NCI-H1436 (cell line): ENCODE measurements at regions not wholly inside any gene's neighbourhood (a gene's known extent, or its start where the extent isn't known, plus 50 kb on each side); places are given as distances from the start of the nearest gene placed in this dataset.

Source experiments
- DNase-seq: peaks from one replicate; lab custom pipeline; 2025; lab: John Stamatoyannopoulos, UW

DNA sequence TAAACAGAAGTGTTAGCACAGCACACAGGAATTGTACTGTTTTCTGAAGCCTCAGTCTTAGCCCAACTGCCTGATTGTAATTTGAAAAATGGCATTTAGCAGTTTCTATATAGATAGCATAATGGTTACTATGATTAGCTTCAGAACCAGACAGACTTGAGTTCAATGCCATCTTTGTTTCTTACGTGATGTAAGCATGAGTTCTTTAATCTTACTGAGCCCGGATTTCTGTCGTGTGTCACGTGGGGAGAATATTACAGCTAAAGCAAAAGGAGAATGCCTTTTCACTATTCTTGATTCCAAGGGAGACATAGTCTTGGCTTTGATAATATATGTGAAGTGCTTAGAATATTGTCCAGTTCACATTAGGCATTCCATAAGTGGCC lies 407.3 kb downstream of the STIM2 start:
- no peak for DNase-seq

DNA sequence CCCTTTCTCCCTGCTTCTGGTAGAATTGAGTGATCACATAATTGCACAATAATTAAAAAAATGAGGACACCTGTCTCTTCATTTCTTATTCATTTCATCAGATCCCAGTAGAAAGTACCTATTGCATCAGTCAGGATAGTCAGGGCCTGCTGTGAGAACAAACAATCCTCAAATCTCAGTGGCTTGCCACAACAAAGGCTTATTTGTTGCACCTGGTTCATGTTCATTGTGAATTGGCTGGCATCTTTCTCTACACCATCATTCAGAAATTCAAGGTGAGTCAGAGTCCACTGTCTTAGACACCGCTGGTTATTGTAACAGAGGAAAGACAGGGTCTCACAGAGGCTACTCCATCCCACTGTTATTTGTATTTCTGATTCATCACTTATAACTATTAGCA lies 409.8 kb downstream of the STIM2 start:
- DNase-seq = no peak

DNA sequence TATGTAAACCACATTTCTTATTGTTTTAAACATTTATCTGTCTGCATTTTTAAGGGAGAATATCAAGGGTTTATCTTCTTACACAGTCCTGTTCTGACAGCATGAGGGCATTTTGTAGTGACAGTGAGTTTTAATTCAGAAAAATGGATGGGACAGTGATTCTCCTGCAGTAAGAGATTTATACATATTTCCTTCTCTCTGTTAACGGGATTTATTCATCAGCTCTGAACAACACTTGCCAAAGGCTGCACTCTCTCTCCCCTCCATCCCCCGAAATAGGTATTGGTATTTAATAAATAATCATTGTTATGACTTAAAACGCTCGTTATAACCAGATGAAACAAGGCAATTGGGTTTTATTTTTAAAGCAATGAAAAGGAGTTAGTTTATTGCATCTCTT lies 410.9 kb downstream of the STIM2 start:
- no peak for DNase-seq

DNA sequence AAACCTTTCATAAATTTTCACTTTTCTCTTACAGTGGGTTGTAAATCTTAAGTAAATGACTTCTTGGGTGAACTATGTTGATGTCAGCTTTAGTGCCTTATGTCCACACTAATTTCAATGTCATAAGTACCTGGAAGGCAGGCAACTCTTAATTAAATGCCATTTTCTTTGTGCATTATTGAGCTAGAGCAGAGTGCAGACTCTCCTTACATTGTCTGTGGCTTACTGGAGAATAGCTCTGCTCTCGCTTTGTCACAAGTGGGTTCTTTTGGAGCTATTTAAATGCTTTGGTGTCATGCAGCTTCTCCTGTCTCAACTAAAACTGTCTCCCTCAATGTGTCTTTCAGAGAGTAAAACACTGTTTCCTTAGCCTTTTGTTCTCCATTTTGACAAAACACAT lies 411.6 kb downstream of the STIM2 start:
- DNase-seq = no peak

DNA sequence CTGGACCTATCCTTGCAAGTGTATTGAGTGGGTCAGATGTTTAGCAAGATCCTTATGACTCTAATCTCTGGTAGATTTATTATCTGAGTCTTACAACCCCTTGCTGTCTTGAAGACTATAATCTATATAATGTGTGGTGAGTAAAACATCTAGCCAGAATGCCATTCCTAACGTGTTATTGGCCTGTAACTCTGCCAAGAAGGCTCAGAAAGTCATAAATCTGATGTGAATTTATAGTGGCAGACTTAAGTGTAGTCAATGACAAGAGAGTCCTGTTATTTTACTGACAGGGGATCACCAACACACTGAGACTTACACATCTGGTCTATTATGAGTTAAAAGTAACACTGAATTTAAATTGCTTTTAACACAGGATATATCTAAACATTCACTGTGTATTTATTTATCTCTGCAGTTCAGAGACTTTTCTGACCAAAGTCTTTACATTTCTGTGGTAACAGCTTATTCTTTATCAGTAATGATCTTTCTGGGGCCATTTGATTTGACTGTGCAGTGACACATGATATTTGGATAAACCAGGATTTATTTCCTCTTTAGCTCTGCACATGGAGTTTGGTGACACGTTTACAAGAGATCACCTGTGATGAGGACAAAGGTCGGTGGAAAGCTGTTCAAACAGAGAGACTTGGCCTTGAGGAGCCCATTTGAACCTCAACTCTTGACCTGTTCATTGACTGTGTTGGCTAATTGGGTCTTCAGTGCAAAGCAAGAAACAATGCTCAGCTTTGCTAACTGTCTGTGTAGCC lies 415.8 kb downstream of the STIM2 start:
- no peak for DNase-seq

DNA sequence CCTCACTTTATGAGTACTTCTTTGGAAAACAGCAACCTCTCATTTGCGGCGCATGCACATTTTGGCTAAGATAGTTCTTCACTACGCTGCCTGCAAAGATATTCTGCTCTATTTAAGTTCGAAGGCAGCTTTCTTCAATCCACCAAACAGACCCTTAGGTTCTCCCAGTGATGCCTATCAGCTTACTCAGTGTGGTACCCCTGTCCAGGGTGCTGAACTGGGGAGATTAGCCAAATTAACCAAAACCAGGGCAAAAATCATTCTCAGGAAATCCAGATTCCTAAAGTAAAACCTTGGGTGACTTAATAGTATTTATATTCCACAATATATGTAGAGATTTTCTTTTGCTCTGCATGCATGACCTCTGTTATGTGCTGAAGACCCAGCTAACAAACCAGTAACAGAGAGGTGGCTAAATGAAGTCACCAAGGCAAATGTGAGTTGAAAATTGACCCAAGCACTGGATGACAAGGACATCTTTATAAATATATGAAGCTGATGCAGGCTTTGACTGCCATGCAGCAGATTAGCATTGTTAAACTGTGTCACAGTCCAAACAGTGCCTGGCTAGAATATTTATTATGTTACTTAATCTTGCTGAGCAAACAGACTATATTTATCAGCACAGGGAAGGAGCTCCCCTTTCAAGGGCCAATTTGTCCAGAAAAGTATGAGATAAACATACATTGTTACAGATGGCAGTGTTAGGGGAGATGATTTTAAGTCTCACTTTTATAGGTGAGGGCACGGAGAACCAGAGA lies 418.2 kb downstream of the STIM2 start:
- DNase-seq = no peak

DNA sequence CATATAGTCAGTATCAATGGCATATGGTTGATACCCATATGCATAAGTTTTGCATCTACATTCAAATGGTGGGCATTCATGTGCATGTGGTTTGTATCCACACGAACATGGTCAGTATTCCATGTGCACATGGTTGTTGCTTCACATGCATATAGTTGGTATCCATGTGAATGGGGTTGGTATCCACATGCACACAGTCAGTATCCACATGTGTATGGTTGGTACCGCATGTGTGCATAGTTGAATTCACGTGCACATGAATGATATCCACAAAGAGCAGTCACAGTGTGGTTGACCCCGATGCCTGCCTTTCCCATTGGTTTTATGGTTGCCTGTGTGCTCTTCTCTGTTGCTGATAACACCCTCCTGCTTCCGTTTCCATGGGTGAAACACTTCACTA lies 427.9 kb downstream of the STIM2 start:
- no peak for DNase-seq

DNA sequence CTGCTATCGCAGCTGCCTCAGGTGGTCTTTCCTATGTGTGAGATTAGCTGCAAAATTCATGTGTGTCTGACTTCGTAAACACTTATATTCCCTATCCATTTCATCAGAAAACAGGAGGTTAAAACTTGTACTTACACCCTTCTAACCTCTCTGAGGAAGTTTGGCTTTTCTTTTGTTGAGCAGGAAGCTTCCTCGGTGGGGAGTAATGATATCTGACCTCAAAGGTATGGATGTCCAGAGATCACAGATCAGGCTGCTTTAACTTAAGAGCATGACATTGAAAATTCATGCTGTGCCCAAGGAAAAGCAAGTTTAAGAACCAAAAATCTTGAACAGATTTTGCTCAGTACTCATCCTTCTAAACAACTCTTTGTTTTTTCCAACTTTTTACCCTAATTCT lies 429.1 kb downstream of the STIM2 start:
- no peak for DNase-seq

DNA sequence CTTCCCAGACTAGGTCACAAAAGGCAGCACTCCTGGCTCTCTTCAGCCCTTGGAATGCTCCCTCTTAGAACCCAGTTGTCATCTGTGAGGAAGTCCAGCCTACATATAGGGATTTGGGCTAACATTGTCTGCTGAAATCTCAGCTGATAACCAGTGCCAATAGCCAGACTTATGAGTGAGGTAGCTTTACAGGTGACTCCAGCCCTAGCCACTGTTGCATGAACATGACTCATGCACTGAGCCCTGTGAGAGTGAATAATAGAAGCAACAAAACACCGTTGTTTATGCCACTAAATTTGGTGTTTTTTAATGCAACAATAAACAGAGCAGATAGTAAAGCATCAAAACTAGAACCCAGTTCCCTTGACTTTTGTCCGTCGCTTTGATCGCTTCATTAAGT lies 433.2 kb downstream of the STIM2 start:
- no peak for DNase-seq

DNA sequence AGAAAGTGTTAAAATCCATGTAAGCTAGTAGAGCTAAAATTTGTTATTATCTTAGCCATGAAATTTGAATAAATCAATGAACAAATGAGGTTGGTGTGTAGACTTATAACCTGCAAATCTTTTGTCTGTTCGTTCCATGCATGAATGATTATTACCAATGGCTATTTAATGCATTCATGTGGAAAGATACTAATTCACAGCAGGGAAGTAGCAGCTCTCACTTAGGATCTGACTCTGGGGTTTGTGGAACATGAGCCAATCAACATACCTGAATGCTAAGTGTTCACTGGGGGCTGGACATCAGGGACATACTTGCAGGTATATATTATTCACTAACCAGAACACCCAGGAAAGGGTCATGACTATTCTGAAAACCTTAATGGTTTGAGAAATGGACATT lies 444.1 kb downstream of the STIM2 start:
- DNase-seq = no peak

DNA sequence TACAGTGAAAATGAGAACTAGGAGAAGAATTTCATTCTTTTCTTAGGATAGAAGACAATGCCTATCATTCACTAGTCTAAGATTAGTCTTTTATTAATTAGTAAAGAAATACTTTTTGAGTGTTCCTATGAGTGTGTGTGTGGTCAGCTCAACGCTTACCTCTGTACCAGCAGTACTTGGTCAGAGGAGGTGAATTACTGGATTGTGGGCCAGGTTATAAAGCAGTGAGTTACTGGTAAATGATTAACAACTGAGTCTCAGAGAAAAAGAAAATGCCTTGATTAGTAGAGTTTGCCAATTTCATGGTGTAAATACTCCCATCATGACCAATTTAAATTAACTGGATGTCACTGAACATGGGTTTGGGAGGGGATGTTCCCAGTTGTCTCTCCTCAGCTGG lies 444.6 kb downstream of the STIM2 start:
- no peak for DNase-seq

DNA sequence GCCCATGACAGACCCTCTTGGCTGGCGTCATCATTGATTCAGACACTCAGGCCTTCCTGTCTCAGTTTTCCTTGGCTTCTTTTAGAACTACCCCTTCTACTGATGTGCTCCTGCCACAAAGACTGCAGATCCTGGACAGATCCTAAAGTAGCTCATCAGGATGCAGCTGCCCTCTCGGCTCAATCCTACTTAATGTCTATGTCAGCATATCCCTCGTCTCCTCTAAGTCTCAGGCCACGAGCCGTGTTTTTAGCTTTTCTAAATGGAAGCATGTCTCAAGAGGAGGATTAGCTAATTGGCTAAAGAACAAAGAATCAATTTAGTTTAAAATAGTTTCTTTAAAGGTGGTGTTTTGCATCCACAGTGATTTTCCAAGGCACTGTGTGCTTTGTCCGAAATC lies 447.7 kb downstream of the STIM2 start:
- DNase-seq = no peak

DNA sequence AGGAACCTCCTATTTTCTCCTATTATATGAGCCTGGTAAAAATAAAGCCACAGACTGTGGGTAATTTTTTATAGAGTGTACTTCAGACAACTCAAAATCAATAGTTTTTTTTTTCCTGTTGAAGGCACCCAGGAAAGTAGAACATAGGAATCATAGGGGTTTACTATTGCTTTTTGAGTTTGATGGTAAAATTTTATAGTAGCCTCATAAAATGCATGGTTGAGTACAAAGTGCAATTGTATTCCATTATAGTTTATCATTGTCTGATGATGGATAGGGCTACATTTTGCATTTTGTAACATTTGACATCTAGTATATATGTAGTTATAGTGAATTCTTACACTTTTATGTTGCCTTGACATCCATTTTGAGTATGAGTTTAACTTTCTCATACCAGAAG lies 455.0 kb downstream of the STIM2 start:
- DNase-seq = no peak

DNA sequence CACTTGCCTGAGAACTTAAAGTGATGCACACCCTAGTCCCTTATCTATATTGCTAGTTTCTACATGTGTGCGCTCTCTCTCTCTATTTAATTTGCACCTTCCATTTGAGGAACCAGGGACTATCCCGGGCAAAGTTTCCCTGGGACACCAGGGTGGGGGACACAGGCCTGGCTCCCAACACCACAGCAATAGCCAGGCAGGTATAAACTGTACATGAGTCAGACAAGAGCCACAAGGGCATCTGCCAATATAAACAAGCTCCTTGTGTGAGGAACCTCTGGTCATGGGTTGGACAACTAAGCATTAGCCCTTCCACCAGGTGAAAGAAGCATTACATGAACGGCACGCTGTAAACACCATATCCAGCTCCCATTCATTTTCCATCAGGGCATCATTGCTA lies 455.5 kb downstream of the STIM2 start:
- DNase-seq = no peak

DNA sequence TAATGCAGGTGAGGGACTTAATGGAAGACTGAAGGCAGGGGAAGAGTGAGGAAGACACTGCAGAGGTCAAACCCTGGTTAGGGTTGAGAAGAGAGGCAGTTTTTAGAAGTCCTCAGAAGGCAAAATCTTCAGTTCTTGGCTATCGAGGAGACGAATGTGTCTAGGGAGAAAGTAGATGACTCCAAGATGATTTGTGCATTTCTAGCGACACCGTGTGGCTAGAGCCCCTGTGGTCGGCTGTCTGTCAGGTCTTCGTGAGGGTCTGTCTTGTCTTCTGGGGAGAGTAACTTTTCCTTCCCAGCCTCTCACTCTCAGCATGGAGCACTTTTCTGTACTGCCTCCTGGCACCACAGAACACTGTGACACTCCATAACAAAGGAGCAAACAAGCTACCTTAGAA lies 458.1 kb downstream of the STIM2 start:
- no peak for DNase-seq

DNA sequence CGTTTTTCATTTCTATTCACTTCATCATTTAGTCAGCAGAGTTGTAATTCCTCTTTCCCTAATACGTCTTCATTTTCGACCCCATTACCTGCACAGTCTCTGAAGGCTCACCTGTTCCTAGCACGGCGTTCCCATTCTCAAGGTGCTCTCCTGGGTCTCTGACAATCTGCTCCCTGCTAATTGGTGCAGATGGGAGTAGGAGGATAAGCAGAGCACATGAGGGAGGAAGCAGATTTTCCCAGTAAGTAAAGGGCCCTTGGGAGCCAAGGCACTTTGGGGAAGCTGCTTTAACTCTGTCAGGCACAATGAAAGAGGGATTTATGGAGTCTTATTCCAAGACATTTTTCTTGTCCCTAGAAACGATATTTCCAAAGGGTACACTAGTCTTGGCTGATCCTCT lies 466.4 kb downstream of the STIM2 start:
- no peak for DNase-seq

DNA sequence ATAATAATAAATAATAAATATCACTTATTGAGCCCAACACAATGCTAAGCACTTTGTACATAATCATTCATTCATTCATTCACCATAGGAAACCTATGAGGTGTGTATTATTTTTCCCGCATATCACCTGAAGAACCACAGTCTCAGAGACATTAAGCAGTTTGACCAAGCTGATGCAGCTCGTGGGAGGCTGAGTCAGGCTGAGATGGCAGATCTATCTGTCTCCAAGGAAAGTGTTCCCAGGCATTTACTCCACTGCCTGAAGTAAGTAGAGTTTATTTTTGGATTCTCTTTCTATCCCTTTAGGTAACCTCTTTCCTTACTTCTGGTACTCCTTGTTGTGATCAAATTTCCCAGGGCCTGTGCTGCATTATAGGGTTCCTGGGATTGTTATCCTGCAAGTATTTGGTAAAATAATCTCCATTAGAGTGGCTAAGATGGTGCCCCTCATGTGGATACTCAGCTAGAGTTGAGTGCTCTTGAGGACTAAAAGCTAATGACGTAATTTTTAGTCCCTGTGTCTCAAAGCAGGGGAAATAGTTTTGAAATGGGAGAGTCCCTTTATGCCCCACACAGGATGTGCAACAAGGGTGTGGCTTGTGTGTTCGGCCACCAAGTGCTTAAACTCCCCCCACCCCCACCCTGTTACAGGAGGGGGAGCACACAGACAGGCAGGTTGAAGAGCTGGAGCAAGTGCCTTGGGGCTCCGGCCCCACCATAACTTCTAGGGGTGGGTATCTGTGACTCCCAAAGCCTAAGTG lies 467.0 kb downstream of the STIM2 start:
- DNase-seq = no peak

DNA sequence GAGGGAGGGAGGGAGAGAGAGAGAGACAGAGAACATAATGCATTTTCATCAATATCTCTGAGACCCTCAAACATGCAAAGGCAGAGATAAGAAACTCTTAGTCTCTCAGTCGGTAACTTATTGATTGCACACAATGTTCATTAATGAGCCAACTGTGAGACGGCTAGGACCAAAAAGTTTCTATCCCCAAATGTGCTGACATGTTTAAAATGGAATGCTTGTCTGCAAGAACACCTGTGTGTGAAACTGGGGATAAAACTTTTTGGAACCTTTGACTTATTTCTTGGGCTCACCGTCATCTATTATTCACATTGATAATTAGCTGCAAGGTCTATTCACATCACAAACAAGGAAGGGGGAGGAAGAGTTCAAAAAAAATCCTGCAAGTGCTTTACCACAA lies 477.9 kb downstream of the STIM2 start:
- no peak for DNase-seq

DNA sequence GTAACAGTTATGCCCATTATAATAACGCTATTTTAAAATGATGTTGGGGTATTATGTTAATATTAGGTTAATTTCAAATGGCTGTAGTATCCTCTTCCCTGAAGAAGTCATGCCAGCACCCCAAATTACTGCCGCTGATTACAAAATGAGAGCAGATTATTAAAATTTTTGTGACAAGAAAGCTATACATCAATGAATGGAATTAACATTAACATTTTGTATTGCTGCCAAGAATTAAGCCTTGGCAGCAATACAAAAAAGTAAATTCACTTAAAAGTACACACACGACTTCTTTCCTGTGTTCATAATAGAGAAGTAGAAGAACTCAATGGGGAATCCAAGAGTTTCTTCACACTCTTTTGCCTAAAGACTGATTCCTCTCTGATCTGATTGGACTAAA lies 482.8 kb downstream of the STIM2 start:
- no peak for DNase-seq

DNA sequence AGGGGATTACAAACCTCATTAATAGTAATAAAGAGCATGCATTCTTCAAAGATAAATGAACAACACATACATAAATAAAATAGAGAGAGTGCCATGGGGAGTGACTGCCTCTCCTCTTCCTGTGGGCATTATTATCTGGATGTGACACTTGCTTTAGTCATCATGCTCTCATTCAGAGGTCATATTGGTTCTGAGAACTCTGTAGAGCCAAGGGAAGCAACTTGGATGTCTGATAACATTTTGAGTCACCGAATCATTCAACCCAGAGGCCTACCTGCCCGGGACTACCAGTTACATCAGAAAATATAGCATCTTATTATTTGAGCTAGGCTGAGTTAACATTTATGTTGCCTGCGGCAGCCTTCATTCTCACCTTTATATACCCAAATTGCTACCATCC lies 489.5 kb downstream of the STIM2 start:
- DNase-seq = no peak

DNA sequence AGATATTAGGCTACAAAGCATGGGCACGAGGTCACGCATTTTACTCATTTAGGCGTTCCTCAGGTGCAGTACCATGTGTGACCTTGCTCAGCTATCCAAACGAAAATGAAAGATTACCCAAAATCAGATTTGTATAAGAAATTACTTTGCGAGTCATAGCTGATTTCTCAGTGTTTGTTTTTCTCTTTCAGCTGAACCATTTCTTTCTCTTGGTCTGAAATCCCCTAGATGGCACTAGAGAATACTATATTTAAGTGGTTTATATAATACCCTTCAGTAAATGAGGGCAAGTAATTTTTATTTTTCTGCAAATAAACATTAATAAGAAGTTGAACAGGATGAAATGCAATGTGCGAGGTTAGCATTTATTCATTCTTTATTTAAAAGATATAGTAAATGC lies 496.6 kb downstream of the STIM2 start:
- no peak for DNase-seq

DNA sequence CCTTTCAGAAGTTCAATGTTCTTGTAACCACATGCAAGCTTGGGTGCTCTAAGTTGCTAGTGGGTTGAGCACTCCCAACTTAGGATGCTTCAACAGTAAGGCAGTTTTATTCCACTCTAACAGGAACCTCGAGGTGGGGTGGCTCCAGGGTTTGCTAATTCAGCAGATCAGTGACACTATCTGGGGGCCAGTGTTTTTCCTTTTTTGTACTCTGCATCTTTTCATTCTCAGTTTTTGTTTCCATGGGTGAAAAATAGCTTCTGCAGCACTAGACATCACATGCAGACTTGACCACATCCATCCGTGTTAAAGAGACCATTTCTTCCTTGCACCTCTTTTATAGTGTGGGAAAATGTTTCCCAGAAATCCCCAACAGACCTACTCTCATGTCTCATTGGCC lies 497.6 kb downstream of the STIM2 start:
- DNase-seq = no peak

DNA sequence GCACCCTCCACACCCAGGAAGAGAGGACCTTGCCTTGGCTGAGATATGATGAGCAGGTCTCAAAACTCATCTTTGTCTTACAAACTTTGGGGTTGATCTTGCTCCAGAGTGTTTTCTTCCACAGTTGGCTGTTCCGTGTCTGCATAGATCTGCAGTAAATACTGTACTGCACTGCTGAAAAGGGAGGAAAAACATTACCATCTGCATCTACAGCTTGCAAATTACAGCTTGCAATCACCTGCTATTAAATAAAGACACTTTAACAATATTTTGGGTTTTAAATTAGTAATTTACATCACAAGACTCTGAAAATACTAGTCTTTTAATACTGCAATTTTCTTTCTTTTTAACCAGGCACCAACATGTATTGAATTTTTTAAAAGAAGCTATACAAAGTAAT lies 499.5 kb downstream of the STIM2 start:
- no peak for DNase-seq
